H4 (cell line): ENCODE measurements at regions not wholly inside any gene's neighbourhood (a gene's known extent, or its start where the extent isn't known, plus 50 kb on each side); places are given as distances from the start of the nearest gene placed in this dataset.

Source experiments
- DNase-seq: peaks from one replicate; pipeline ENCODE4 v3.0.0-alpha.2; 2015; ENCODE audit warnings: low spot score

DNA sequence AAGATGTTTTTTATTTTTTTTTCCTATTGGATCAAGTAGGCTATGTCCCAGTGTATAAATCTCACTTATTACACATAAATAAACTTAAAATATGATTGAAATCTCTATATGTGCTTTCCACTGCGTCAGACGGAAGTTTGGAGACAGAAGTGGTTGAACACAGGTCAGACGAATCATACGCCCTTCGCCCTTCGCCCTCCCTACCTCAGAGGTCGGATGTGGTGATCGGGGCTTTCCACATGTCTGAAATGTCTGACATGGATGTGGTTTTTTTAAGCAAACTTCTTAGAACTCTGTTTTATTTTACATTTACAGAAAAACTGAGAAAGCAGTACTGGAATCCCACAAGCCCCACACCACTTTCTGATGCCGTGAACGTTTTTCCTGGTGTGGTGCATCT, 344.4 kb downstream of the THBS2 start:
- no peak for DNase-seq

DNA sequence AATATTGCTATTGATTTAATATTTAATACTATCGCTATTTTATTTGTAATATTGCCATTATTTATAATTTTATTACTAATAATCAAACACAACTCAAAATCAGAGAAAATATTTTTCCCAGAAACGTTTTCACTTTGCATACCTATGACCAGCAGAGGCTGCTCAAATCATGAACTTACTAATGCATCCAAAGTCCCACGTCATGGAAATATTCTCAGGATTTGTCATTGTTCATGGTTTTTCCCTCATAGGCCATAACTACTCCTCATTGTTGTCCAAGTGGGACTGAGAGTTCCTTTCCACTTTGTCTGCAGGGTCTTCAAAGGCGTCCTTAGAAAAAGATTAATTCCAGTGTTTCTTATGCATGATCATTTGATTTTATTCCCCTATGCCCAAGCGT, 344.8 kb downstream of the THBS2 start:
- DNase-seq: peak; percentile 49

DNA sequence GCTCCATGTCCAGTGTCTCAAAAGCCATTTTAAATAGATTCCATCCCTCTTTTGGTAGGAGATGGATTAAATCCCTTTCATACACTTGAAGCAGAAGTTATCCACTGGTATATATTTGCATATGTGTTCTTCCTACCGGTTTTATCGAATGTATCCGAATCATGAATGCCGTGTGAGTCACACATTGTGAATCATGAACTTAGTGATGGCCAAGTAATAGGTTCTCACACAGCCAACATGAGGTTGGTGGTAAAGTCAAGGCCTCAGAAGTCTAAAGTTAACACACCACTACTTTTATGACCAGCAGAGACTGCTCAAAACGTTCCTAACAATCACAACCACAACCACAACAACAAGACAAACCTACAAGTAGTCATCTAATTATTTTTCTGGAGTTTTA, 345.5 kb downstream of the THBS2 start:
- DNase-seq: no peak

DNA sequence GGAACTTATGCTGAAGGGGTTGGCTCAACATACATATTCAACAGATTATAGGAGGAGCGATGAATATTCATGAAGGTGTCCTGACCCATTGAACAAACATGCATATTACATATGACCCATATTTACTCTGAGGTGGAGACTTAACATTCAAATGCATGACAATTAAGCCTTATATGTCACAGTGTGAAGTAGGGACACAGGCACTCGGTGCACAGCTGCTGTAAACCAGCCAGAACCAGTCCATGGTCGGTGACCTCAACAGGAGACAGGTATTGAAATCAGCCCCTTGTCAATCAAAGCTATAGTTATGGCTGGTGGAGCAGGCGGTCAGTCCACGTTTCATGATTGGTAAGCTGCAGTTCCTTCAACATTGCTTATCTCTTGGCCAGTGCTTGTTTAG, 347.3 kb downstream of the THBS2 start:
- no peak for DNase-seq

DNA sequence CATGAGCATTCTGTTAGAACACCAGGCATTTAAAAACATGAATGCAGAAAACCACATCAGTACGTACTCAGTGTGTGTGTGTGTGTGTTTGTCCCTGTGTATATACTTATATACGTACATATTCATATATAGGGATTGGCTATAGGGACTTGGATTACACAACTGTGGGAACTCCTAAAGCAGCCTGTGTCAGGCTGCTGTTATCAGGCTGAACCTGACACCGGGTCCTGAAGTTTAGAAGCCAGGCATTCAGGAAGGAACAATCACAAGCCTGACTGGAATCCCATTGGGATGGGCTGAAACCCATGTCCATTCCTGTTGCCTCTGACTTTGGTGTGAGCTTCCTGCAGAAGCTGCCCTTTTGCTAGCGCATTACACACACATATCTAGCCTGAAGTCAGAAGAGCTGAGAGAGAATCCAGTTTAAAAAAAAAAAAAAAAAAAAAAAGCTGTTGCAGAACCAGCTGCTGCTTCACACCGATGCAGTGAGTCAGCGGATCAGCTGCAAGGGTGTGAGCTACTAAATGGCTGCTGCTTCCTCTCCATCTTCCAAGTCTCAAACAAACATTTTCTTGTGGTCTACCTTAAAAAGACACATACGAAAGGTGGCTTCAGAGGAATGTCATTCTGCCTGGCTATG, 348.1 kb downstream of the THBS2 start:
- no peak for DNase-seq

DNA sequence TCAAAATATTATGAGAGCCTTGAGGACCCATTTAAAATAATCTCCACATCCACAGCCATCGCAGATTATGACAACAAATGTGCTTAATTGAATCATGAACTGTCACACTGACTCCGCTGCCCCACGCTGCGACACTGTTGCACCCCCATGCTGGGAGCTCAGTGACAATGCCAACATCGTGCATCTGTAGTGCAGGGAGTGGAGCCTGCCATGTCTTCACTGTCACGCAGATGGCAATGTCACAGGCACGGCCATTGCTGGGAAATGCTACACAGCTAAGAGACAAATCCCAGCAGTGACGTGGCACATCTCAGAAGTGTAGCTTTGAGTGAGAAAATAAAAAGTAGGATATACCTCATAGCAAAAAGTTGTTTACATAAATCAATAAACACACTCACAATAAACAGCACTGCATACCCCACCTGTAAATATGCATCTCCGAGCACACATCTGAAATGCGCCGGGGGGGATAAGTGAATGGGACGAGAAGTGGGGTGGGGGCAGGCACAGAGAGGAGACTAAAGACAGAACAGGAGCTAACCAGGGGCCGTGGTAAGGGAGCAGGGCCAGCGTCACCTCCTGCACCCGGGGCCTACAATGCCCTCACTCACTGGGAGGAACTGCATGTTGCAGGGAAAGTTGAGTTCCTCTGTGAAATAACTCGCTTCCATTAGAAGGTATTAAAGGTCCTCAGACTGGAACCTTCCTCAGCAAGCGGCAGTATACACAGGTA, 349.9 kb downstream of the THBS2 start:
- DNase-seq: no peak

DNA sequence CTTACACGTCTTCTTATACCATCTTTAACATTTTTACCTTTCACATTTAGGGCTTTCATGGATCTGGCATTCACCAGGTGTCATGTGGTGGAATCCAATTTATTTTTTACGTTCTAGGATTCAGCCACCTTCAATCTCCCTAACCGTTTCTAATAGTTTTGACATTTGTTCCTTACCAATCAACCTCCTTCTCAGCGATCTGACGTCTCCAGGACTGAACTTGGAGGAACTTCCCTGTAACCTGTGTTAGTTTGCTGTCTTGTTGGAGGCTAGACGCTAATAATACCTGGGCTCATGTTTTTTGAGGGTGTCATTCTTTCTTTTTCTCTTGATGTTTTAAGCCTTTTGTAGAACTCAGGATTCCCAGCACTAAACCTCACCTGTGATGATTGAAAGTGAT, 351.6 kb downstream of the THBS2 start:
- DNase-seq: no peak

DNA sequence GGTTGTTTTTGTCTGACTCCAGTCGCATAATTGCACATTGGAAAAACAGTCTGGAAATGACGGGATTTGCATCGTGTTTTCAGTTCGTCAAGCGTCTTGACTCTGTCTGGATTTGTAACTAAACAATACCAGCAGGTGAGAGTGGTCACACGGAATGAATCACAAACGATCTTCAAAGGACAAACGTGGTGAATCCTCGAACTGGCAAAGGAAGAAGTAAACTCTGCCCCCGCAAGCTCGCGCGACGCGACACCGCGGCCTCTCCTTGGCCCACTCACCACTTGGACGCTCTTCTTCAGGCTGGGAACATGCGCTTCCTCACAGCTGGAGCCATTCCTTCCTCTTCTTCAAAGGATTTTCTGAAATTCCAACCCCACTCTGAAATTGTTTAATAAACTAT, 352.6 kb downstream of the THBS2 start:
- DNase-seq: no peak

DNA sequence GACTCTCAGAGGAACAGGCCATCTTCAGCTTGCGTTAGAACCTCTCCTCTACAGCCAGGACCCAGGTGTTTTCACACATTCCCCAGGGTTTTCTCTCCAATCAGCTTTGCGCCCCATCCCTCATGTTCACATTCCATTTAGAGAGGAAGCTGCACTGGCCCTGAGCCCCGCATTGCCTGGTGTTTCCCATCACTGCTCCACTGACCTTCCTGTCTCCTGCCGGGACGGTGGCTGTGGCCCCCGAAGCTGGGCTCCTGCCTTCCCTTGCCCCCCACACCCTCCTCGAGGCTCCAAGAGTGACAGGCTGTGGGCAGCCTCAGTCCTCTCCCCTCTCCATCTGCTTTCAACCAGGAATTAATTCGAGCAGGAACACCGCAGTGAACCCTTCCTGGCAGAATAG, 357.3 kb downstream of the THBS2 start:
- DNase-seq: no peak

DNA sequence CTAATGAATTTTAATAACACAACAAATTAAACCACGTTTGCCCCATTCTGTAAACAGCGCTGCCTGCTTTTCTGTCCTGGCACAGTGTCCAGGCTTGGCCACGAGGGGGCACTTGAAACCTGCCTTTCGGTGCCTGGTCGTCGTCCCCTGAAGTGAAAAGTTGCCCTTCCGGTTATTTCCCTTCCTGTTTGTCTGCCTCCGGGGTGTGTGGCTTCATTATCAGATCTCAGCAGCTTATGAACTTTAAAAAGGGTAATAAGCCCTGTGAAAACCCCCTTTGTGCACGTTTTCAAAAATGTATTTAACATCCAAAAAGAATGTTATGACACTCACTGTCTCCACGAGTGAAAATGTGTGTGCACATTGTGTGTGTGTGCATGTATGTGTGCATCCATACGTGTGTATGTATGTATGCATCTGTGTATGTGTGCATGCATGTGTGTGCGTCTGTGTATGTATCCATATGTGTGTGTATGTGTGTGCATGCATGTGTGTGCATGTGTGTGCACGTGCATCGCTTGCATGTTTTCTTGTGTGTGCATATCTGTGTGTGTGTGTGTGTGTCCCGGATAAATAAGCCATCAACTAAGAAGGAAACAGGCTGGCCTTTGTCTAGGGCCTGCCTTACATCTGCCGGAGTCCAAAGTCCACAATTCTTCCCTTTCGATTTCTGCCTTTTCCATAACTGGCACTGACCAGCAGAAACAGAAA, 358.4 kb downstream of the THBS2 start:
- peak; percentile 65 for DNase-seq

DNA sequence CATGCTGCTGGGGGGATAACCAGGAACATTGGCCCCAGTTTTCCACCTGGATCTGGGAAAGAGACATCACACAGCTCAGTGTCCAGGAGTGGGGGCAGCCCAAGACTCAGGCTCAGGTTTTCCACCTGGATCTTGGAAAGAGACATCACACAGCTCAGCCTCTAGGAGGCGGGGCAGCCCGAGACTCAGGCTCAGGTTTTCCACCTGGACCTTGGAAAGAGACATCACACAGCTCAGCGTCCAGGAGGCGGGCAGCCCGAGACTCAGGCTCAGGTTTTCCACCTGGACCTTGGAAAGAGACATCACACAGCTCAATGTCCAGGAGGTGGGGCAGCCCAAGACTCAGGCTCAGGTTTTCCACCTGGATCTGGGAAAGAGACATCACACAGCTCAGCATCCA, 361.6 kb downstream of the THBS2 start:
- no peak for DNase-seq

DNA sequence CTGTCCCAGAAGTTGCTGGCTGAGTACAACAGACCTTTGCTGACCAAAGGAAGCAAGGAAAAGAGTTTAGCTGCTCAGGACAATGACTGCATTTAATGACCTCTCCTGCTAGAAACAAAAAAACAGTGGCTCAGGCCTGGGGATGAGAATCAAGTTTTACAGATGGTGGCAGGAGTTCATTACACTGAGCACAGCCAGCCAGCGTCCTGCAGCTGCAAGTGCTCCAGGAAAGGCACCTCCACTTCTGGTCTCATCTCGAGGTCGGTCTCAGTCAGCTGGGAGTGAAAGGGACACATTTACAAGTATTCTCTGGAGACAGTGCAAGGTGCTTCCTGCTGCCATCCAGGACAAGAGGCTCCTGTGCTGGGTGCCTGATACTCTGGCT, 362.7 kb downstream of the THBS2 start:
- no peak for DNase-seq

DNA sequence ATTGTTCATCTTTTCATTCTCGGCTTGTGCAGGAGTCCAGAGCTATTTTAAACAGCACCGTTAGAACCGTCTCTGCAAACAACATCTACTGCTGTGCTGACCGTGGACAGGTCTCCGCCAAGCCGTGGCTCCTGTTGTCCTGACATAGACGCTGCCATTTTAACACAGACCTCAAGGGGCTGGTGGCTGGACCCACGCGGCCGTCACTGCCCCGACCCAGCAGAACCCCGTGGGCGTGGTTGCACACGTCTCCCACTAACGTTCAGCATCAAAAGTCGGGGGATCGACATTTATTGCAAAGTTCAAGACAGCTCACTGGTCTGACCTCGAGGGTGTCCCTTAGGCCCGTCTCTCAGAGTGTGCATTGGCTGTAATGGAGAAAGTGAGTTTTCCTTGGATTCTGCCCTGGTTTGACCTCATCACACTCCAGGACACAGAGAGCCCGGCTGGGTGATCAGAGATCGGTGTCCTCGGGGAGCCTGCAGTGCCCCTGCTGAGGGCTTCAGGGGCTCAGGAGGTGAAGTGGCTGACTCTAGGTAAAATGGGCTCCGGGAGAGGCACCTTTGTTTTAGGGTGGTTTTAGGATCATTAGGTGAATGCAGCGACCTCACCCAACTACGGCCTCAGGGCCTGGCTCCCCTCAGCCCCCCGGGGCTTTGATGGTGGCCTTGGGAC, 363.2 kb downstream of the THBS2 start:
- no peak for DNase-seq

DNA sequence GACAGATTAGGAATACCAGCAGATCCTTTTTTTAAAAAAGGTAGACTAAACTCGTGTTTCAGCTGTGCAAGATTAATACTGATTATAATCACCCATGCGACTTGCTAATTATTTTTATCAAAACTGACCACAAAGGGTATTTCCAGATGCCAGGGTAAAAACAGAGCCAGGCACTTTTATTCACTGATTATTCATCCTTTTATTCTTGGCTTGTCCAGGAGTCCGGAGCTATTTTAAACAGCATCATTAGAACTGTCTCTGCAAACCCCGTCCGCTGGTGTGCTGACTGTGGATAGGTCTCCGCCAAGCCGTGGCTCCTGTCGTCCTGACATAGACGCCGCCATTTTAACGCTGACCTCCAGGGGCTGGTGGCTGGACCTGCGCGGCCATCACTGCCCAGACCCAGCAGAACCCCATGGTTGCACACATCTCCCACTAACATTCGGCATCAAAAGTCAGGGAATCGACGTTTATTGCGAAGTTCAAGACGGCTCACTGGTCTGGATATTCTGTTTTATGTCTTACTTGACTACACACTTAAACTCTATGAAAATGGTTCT, 364.8 kb downstream of the THBS2 start:
- DNase-seq: no peak

DNA sequence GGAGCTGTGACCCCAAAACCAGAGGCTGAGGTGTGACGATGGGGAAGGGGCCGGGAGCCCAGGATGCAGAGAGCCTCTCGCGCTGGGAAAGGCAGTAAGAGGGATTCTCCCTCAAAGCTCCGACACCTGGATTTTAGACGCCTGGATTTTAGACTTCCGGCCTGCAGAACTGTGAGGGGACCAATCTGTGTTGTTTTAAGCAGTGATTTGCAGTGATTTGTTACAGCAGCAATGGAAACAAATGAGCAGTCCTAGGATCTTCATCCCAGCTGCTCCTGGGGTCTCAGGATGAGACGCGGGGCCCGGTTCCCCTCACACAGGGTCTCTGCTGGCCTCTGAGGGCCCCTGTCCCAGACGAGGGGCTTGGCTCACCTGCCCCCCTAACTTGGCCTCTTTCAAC, 365.5 kb downstream of the THBS2 start:
- DNase-seq: no peak

DNA sequence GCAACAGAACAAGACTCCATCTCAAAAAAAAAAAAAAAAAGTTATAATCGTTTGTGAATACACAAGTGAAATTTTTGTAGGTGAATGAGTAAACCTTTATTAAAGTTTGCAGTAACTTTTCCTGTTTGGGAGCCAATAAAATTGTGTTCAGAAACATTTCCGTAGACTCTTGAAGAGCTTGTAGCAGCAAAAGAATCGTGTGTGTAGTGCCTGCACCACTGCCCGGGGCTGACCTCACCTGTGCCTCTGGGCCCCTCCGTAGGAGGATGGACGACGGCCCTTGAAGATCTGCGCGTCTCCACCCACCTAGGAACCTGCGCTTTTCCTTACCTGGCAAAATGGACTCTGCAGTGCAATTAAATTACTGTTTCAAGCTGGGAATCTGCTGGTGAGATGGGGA, 366.0 kb downstream of the THBS2 start:
- no peak for DNase-seq

DNA sequence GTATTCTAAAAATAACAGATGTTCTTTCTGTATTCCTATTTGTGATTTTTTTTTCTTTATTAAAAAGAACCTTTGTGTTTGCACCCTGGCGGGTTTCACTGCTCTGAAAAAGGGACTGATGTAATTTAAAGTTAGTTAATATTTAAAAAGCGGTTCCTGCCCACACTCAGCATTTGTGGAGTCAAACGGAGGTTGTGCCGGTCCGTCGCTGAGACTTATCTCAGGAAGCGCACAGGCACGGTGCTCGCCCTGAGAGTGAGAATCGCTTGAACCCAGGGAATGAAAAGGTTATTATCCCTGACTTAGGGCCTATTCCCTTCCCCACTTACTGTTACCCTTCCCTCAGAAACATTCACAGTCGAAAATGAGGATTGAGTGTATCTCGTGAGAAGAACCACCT, 366.7 kb downstream of the THBS2 start:
- DNase-seq: no peak

DNA sequence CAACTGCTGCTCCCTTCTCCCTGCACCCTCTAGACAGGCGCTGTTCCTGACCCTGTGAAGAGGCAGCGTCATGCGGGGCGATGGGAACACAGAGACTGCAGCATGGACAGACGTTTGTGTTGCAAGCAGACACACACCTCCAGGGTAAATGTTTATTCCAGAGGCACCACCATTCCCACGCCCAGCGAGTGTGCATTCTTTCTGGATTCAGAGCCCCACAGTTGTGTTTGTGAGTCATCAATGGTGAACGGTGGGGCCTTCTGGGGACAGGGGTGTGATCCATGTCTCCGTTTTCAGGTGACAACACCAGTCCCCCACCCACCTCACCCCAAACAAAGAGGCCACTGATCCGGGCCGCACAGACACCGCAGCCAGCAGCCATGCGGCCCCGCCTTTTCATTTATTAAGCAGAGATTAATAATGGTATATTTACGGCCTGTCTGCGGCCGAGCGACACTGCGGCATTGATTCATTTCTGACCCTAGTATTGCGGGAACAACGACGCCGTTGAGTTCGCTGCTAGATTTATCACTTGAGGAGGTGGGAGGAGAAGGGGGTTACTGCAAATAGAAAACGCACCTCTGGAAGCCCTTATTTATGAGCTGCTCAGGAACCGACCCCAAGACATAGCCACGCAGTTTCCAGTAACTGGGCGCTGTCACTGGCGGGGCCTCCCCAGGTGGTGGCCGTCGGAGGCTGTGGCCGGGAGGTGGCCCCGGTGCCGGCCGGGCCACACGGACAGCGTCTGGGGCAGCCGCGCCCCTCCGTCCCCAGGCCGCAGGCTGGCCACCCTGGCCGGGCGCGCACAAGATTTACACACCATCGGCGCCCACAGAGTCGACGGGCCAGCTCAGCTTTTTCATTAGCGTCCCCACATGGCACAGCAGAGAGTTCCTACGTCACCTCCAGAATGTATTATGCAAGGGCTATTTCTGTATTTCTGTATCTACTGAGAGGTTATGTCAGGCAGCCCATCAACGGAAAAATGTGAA, 367.6 kb downstream of the THBS2 start:
- DNase-seq: no peak

DNA sequence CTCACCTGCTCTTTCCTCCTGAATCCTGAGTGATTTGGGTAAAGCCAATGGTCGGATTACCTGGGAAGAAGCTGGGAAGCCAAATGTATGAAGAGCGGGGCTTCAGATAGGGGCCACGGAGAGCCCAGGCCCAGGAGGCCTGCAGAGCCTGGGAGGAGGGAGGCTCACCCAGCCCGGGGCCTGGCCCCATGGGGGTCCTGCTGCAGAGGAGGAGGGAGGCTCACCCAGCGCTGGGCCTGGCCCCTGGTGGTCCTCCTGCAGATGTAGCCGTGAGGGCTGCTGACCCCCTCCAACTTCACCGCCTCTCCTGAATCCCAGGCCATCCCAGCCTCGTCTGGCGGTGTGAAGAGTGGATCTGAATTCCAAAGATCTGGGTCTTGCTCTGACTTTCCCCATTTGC, 368.4 kb downstream of the THBS2 start:
- no peak for DNase-seq

DNA sequence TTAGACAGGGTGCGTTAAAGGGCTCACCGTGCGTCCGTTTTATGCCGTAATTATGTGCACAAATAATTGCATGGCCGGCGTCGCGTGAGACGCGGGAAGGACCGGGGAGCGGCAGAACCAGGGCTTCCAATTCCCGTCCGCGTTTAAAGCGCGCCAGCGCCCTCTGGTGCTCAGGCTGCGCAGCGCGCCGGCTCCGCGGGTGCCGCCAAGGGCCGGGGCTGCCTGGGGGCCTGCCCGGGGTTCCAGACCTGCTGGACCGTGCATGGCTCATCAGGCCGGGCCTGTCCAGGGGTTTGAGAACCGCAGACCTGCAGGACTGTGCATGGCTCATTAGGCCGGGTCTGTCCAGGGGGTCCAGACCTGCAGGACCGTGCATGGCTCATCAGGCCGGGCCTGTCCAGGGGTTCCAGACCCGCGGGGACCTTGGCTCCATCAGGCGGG, 369.0 kb downstream of the THBS2 start:
- DNase-seq: peak; percentile 13

DNA sequence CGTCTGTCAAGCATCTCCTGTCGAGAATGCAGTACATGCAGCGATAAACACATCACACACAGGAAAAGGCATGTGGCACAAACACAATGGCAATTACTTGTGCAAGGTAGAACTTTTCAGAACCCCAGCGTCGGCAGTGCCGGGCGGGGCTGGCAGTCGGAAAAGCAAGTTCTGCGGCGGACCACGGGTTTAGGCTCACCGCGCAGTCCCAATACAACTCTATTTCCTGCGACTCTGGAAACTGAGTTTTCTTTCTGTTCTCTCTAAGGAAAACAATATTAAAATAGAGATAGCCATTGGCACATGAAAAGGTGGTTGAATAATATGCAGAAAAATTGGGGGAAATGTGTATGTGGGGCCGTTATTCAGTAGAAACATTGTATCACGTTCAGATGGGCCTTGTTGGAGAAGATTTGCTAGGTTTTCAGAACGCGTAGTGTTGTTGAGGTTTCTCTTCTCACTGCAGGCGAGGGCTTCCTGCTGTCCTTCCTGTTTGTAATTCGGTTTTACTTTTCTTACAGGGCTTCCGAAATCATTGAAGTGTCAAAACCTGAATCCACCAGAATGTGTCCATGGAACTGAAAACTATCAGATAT, 369.5 kb downstream of the THBS2 start:
- DNase-seq: no peak
